IMR-90 (cell line): ENCODE measurements at regions not wholly inside any gene's neighbourhood (a gene's known extent, or its start where the extent isn't known, plus 50 kb on each side); places are given as distances from the start of the nearest gene placed in this dataset.

Source experiments
- ATAC-seq: fragments of 200-7000 bp; cut with Tn5 transposase; 2 replicates; pipeline ENCODE4 v1.9.1; 2020; ENCODE audit warnings: low read depth, mild to moderate bottlenecking, moderate library complexity
- BruUV-seq: library from RNA; stranded (reverse); fragments of 400-500 nt; replicated peaks from 2 replicates; lab custom pipeline; 2021; lab: Mats Ljungman, UMichigan
- CTCF ChIA-PET: fragments of 300-600 bp; formaldehyde crosslinking; extraction: SDS; loops from one replicate; lab custom pipeline; 2021; ENCODE audit warnings: antibody characterized with exemption; lab: Yijun Ruan, JAX
- POLR2A ChIA-PET: fragments of 300-600 bp; sonication (Branson Sonifier 250); formaldehyde crosslinking; loops from one replicate; lab custom pipeline; 2022; ENCODE audit warnings: antibody characterized with exemption; ENCODE audit not compliant: unreplicated experiment; lab: Charles Lee
- DNase-seq: peaks from one replicate; pipeline ENCODE4 v3.0.0; 2013
- H2AFZ ChIP-seq: replicated peaks from 2 replicates; pipeline ENCODE3; 2013; ENCODE audit warnings: low read length, mild to moderate bottlenecking; ENCODE audit not compliant: poor library complexity
- H2AK5ac ChIP-seq: 2 replicates; pipeline ENCODE4 v1.6.1; 2013; ENCODE audit warnings: low read depth, low read length, inconsistent platforms
- H2AK9ac ChIP-seq: replicated peaks from 2 replicates; pipeline ENCODE3; 2013; ENCODE audit warnings: mild to moderate bottlenecking, low read depth, low read length, moderate library complexity; ENCODE audit not compliant: poor library complexity
- H2BK120ac ChIP-seq: 2 replicates; pipeline ENCODE4 v1.6.1; 2013; ENCODE audit warnings: low read depth, low read length, inconsistent platforms
- H2BK15ac ChIP-seq: 3 replicates; pipeline ENCODE4 v1.6.1; 2013; ENCODE audit warnings: low read depth, low read length, inconsistent platforms
- H2BK20ac ChIP-seq: 2 replicates; pipeline ENCODE4 v1.6.1; 2013; ENCODE audit warnings: low read depth, mild to moderate bottlenecking, inconsistent platforms, low read length, moderate library complexity
- H2BK5ac ChIP-seq: 2 replicates; pipeline ENCODE4 v1.6.1; 2013; ENCODE audit warnings: mild to moderate bottlenecking, low read depth, low read length, inconsistent platforms; ENCODE audit not compliant: poor library complexity, severe bottlenecking
- H3K14ac ChIP-seq: replicated peaks from 2 replicates; pipeline ENCODE4 v1.6.1; 2013; ENCODE audit warnings: low read depth, low read length, inconsistent platforms
- H3K18ac ChIP-seq: 2 replicates; pipeline ENCODE4 v1.6.1; 2013; ENCODE audit warnings: low read depth, low read length, control low read depth
- H3K23ac ChIP-seq: 2 replicates; pipeline ENCODE4 v1.6.1; 2013; ENCODE audit warnings: low read depth, low read length, inconsistent platforms
- H3K27ac ChIP-seq: 2 replicates; pipeline ENCODE4 v1.5.1; 2013; ENCODE audit warnings: mild to moderate bottlenecking, control low read depth, low read length; ENCODE audit not compliant: insufficient read depth
- H3K27me3 ChIP-seq: 2 replicates; pipeline ENCODE4 v1.6.1; 2013; ENCODE audit warnings: low read length; ENCODE audit not compliant: control insufficient read depth, insufficient read depth
- H3K36me3 ChIP-seq: 2 replicates; pipeline ENCODE4 v1.6.1; 2013; ENCODE audit warnings: low read length, mixed read lengths; ENCODE audit not compliant: control insufficient read depth, insufficient read depth
- H3K4ac ChIP-seq: 2 replicates; pipeline ENCODE4 v1.6.1; 2013; ENCODE audit warnings: low read depth, low read length, inconsistent platforms
- H3K4me1 ChIP-seq: 2 replicates; pipeline ENCODE4 v1.6.1; 2013; ENCODE audit warnings: low read length, mixed read lengths; ENCODE audit not compliant: control insufficient read depth, insufficient read depth
- H3K4me2 ChIP-seq: 2 replicates; pipeline ENCODE4 v1.6.1; 2013; ENCODE audit warnings: low read depth, mild to moderate bottlenecking, control low read depth, low read length, moderate library complexity
- H3K4me3 ChIP-seq: 2 replicates; pipeline ENCODE4 v1.5.1; 2013; ENCODE audit warnings: low read depth, mild to moderate bottlenecking, control low read depth, low read length, moderate library complexity; ENCODE audit not compliant: insufficient read depth
- H3K56ac ChIP-seq: 2 replicates; pipeline ENCODE4 v1.6.1; 2013; ENCODE audit warnings: low read length, inconsistent platforms; ENCODE audit not compliant: insufficient read depth; ENCODE audit errors: extremely low read depth
- H3K79me1 ChIP-seq, 2 experiments: 2 replicates each; pipeline ENCODE4 v1.6.1; 2013; ENCODE audit warnings: low read length in 2 of 2, inconsistent platforms in 1 of 2, low read depth in 1 of 2
- H3K9ac ChIP-seq: 2 replicates; pipeline ENCODE4 v1.6.1; 2013; ENCODE audit warnings: low read depth, low read length, control low read depth
- H3K9me1 ChIP-seq: 2 replicates; pipeline ENCODE4 v1.6.1; 2013; ENCODE audit warnings: low read length, inconsistent platforms; ENCODE audit not compliant: insufficient read depth
- H3K9me3 ChIP-seq: 2 replicates; pipeline ENCODE4 v1.6.1; 2013; ENCODE audit warnings: low read length; ENCODE audit not compliant: control insufficient read depth, insufficient read depth
- H4K20me1 ChIP-seq: 2 replicates; pipeline ENCODE4 v1.6.1; 2013; ENCODE audit warnings: low read length, inconsistent platforms; ENCODE audit not compliant: insufficient read depth
- H4K5ac ChIP-seq: 2 replicates; pipeline ENCODE4 v1.6.1; 2013; ENCODE audit warnings: mild to moderate bottlenecking, low read depth, low read length, control low read depth
- H4K8ac ChIP-seq, 2 experiments: 2 replicates each; pipeline ENCODE4 v1.6.1; 2013; ENCODE audit warnings: low read depth in 2 of 2, low read length in 2 of 2, control low read depth in 1 of 2, inconsistent platforms in 1 of 2
- H4K91ac ChIP-seq: 2 replicates; pipeline ENCODE4 v1.6.1; 2013; ENCODE audit warnings: low read depth, low read length, inconsistent platforms; ENCODE audit not compliant: insufficient read depth
- BHLHE40 ChIP-seq: fragments of 150-350 bp; IDR thresholded peaks from 2 replicates; pipeline ENCODE4 v1.6.1; 2016; ENCODE audit warnings: mild to moderate bottlenecking, low read depth, low read length
- CEBPB ChIP-seq: IDR thresholded peaks from 2 replicates; pipeline ENCODE4 v1.6.1; 2012; ENCODE audit warnings: low read depth, low read length, improper control_type of control experiment
- CHD1 ChIP-seq: IDR thresholded peaks from 2 replicates; pipeline ENCODE4 v1.6.1; 2012; ENCODE audit warnings: low read depth, low read length, improper control_type of control experiment
- CTCF ChIP-seq: conservative IDR thresholded peaks from 2 replicates; pipeline ENCODE4 v1.5.1; 2012; ENCODE audit warnings: mild to moderate bottlenecking, low read depth, low read length, improper control_type of control experiment
- FOS ChIP-seq: fragments of 150-350 bp; IDR thresholded peaks from 2 replicates; pipeline ENCODE4 v1.6.1; 2016; ENCODE audit warnings: low read depth, low read length
- MAFK ChIP-seq: IDR thresholded peaks from 2 replicates; pipeline ENCODE4 v1.6.1; 2012; ENCODE audit warnings: low read depth, low read length, improper control_type of control experiment
- MAZ ChIP-seq: IDR thresholded peaks from 2 replicates; pipeline ENCODE4 v1.6.1; 2012; ENCODE audit warnings: low read depth, mild to moderate bottlenecking, low read length, improper control_type of control experiment, moderate library complexity, borderline replicate concordance
- MXI1 ChIP-seq: IDR thresholded peaks from 2 replicates; pipeline ENCODE4 v1.6.1; 2012; ENCODE audit warnings: low read depth, mild to moderate bottlenecking, low read length, moderate library complexity, borderline replicate concordance
- NFE2L2 ChIP-seq: fragments of 150-350 bp; IDR thresholded peaks from 2 replicates; pipeline ENCODE4 v1.6.1; 2016; ENCODE audit warnings: low read depth, mild to moderate bottlenecking, low read length
- POLR2A ChIP-seq: IDR thresholded peaks from 2 replicates; pipeline ENCODE4 v1.6.1; 2012; ENCODE audit warnings: mild to moderate bottlenecking, low read depth, low read length
- RAD21 ChIP-seq: IDR thresholded peaks from 2 replicates; pipeline ENCODE4 v1.6.1; 2012; ENCODE audit warnings: low read length, improper control_type of control experiment
- RCOR1 ChIP-seq: IDR thresholded peaks from 2 replicates; pipeline ENCODE4 v1.6.1; 2012; ENCODE audit warnings: mild to moderate bottlenecking, low read length, improper control_type of control experiment; ENCODE audit not compliant: insufficient replicate concordance
- RFX5 ChIP-seq: IDR thresholded peaks from 2 replicates; pipeline ENCODE4 v1.8.0; 2012; ENCODE audit warnings: low read depth, mild to moderate bottlenecking, low read length, moderate library complexity
- SMC3 ChIP-seq: fragments of 150-350 bp; IDR thresholded peaks from 2 replicates; pipeline ENCODE4 v1.6.1; 2016; ENCODE audit warnings: low read depth, mild to moderate bottlenecking, antibody characterized with exemption, low read length, moderate library complexity
- WGBS, 2 experiments: methylation state at CpG; one replicate each; pipeline versions ENCODE4 v1.1.5 to v1.1.7; 2013; ENCODE audit warnings: missing lambda C conversion rate in 2 of 2; ENCODE audit not compliant: insufficient read length in 1 of 2; ENCODE audit errors: extremely low coverage in 2 of 2; 5-methylcytosine and 5-hydroxymethylcytosine counted together
- dilution Hi-C: fragments of 300-500 bp; cut with HindIII; formaldehyde crosslinking; loops from one replicate; pipeline ENCODE4 v1.14.3; 2018; ENCODE audit warnings: low sequenced_read_pairs; ENCODE audit not compliant: unreplicated experiment
- in situ Hi-C: fragments of 300-500 bp; cut with MboI; formaldehyde crosslinking; loops from 3 replicates; pipeline ENCODE4 v1.14.3; 2019; ENCODE audit warnings: low sequenced_read_pairs, inconsistent platforms, mixed read lengths
- intact Hi-C: fragments of 100-400 bp; cut with micrococcal nuclease; formaldehyde crosslinking; loops from 2 replicates; pipeline ENCODE4 v1.10.0; 2022
- TF ChIP-seq, protein P1 (sequence below): fragments of 150-350 bp; IDR thresholded peaks from 2 replicates; pipeline ENCODE4 v1.6.1; 2016; ENCODE audit warnings: low read depth, mild to moderate bottlenecking, low read length, moderate library complexity, borderline replicate concordance
- TF ChIP-seq, protein P2 (sequence below): fragments of 150-350 bp; IDR thresholded peaks from 2 replicates; pipeline ENCODE4 v1.6.1; 2017; ENCODE audit warnings: mild to moderate bottlenecking, antibody characterized with exemption, low read length, low read depth

DNA sequence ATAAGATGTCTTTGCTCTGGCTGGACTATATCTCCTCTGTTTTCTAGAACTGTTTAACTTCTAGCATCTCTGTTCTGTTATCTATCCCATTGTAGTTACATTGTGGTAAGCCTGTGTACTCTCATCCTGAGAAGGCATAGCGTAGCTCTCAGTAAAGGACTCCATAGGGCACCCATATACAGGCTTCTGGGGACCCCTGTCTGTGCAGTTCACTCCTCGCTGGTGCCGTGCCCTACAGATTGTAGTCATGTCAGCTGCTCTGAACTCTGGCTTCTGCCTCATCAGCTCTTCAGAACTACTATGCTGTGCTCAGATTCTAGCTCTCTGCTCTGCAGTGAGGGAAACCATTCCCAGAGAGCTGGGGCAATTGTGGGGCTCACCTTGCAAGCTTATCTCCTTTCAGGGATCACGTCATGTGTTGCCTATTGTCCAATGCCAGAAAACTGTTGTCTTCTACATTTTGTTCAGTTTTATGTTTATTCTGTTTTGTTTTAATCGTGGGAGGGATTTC, 181.3 kb upstream of the USP24 start:
- POLR2A ChIA-PET: no interaction called here
- H2BK20ac ChIP-seq: no peak overlapping the region
- no peaks in the 10 kb centered on the region for H3K27me3 ChIP-seq
- TF ChIP-seq CTCF: no peak
- TF ChIP-seq FOS: no peak
- no peak for TF ChIP-seq MAZ
- TF ChIP-seq RAD21: no peak
- TF ChIP-seq, protein P1, sequence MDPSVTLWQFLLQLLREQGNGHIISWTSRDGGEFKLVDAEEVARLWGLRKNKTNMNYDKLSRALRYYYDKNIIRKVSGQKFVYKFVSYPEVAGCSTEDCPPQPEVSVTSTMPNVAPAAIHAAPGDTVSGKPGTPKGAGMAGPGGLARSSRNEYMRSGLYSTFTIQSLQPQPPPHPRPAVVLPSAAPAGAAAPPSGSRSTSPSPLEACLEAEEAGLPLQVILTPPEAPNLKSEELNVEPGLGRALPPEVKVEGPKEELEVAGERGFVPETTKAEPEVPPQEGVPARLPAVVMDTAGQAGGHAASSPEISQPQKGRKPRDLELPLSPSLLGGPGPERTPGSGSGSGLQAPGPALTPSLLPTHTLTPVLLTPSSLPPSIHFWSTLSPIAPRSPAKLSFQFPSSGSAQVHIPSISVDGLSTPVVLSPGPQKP: no peak
- TF ChIP-seq, protein P2, sequence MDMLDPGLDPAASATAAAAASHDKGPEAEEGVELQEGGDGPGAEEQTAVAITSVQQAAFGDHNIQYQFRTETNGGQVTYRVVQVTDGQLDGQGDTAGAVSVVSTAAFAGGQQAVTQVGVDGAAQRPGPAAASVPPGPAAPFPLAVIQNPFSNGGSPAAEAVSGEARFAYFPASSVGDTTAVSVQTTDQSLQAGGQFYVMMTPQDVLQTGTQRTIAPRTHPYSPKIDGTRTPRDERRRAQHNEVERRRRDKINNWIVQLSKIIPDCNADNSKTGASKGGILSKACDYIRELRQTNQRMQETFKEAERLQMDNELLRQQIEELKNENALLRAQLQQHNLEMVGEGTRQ: no peak
- no peak for TF ChIP-seq MXI1
- no peak for TF ChIP-seq POLR2A
- TF ChIP-seq NFE2L2: no peak
- no peak for TF ChIP-seq BHLHE40
- TF ChIP-seq RFX5: no peak
- TF ChIP-seq MAFK: no peak
- TF ChIP-seq CHD1: no peak
- TF ChIP-seq RCOR1: no peak
- no peak for TF ChIP-seq CEBPB
- no peak for TF ChIP-seq SMC3
- H4K5ac ChIP-seq: no peak overlapping the region
- ATAC-seq (no peak; the same call in 1 of the 2 replicates), DNase-seq (no peak)
- H2BK15ac ChIP-seq: no peak overlapping the region
- no TSS peak for BruUV-seq
- CTCF ChIA-PET: no interaction called here
- 90% methylated on average over 3 of the region's 5 CpGs; no CpG with 5 or more reads in 1 of the 2 experiments for WGBS, 2 experiments
- no peaks in the 10 kb centered on the region for H3K9me1 ChIP-seq
- H2BK5ac ChIP-seq: no peak overlapping the region
- H3K4me1 ChIP-seq: no peaks in the 10 kb centered on the region
- no peak overlapping the region for H3K9ac ChIP-seq
- H2BK120ac ChIP-seq: no peak overlapping the region
- H3K14ac ChIP-seq: no peak overlapping the region
- no peak overlapping the region for H2AFZ ChIP-seq
- intact Hi-C loops (no loop called here), dilution Hi-C loops (no loop called here), in situ Hi-C loops (no loop called here)
- no peak overlapping the region for H3K23ac ChIP-seq
- no peak overlapping the region for H3K4ac ChIP-seq
- no peak overlapping the region for H3K4me3 ChIP-seq
- H3K27ac ChIP-seq: no peak overlapping the region
- H3K9me3 ChIP-seq: peaks cover 3% of the 10 kb centered on the region; the same call in 1 of the 2 replicates
- no peak overlapping the region for H2AK9ac ChIP-seq
- no peak overlapping the region for H3K18ac ChIP-seq
- peak overlapping the region; percentile 32; the same call in 1 of the 2 replicates for H4K91ac ChIP-seq
- no peak overlapping the region for H2AK5ac ChIP-seq
- H3K36me3 ChIP-seq: no peaks in the 10 kb centered on the region
- no peak overlapping the region for H3K56ac ChIP-seq
- no peak overlapping the region for H3K4me2 ChIP-seq
- H3K79me1 ChIP-seq: no peaks in the 10 kb centered on the region
- no peak overlapping the region for H4K8ac ChIP-seq
- H4K20me1 ChIP-seq: no peaks in the 10 kb centered on the region
